AG09309 (cell line): ENCODE measurements at regions not wholly inside any gene's neighbourhood (a gene's known extent, or its start where the extent isn't known, plus 50 kb on each side); places are given as distances from the start of the nearest gene placed in this dataset.
A peak's percentile ranks its signal among the peaks of the same experiment; 100 is the strongest.

ENCODE experiments used
- DNase-seq: peaks from one replicate; pipeline ENCODE4 v3.0.0-alpha.2; 2010; ENCODE audit warnings: low read depth
- H3K4me3 ChIP-seq: 2 replicates; pipeline ENCODE4 v1.5.1; 2011; ENCODE audit warnings: mild to moderate bottlenecking, low read depth, low read length, moderate library complexity; ENCODE audit not compliant: control insufficient read depth
- CTCF ChIP-seq: IDR thresholded peaks from 2 replicates; pipeline ENCODE4 v1.5.1; 2011; ENCODE audit warnings: mild to moderate bottlenecking, low read depth, low read length, inconsistent platforms; ENCODE audit not compliant: insufficient read depth, control insufficient read depth; ENCODE audit errors: missing control alignments

GRCh38 chr4:27836523-27836922, 975.9 kb downstream of the STIM2 start:
- TF ChIP-seq CTCF: no peak
- no peak for DNase-seq
- no peak overlapping the region for H3K4me3 ChIP-seq

- no peak overlapping the region for H3K4me3 ChIP-seq
- DNase-seq: no peak
- no peak for TF ChIP-seq CTCF
These were observed 983.1 kb downstream of the STIM2 start for GRCh38 chr4:27843776-27844175.

GRCh38 chr4:27844376-27844775, 983.7 kb downstream of the STIM2 start:
- no peak for DNase-seq
- TF ChIP-seq CTCF: no peak
- no peak overlapping the region for H3K4me3 ChIP-seq

- no peak overlapping the region for H3K4me3 ChIP-seq
- TF ChIP-seq CTCF: no peak
- DNase-seq: no peak
These were observed 986.3 kb downstream of the STIM2 start for GRCh38 chr4:27846951-27847350.

GRCh38 chr4:27861381-27861787, 1000.7 kb downstream of the STIM2 start:
- TF ChIP-seq CTCF: peak; percentile 87
- DNase-seq: peak; percentile 51
- H3K4me3 ChIP-seq: peak overlapping the region; percentile 12

GRCh38 chr4:27861802-27862201, 1001.2 kb downstream of the STIM2 start:
- DNase-seq: peak; percentile 39
- H3K4me3 ChIP-seq: peak overlapping the region; percentile 12
- no peak for TF ChIP-seq CTCF

- no peak overlapping the region for H3K4me3 ChIP-seq
- no peak for TF ChIP-seq CTCF
- DNase-seq: no peak
These were observed 1013.0 kb downstream of the STIM2 start for GRCh38 chr4:27873596-27873995.
